Endothelial cell (in vitro differentiated cells): ENCODE measurements at regions not wholly inside any gene's neighbourhood (a gene's known extent, or its start where the extent isn't known, plus 50 kb on each side); places are given as distances from the start of the nearest gene placed in this dataset.
"Not testable (repeated sequence)": the region's sequence is repeated elsewhere in the genome, so short reads cannot be mapped to it uniquely, and the experiment has no call there.

Experiments
- DNase-seq: peaks from one replicate; pipeline ENCODE4 v3.0.0; 2021; ENCODE audit warnings: low spot score
- H3K27ac Mint-ChIP-seq: one replicate; pipeline ENCODE4 v1.8.0; 2021; ENCODE audit warnings: mixed read lengths, inconsistent platforms; ENCODE audit not compliant: unreplicated experiment
- H3K27me3 Mint-ChIP-seq: one replicate; pipeline ENCODE4 v1.8.0; 2021; ENCODE audit warnings: mild to moderate bottlenecking, moderate library complexity, mixed read lengths, inconsistent platforms; ENCODE audit not compliant: unreplicated experiment
- H3K36me3 Mint-ChIP-seq: one replicate; pipeline ENCODE4 v1.8.0; 2021; ENCODE audit warnings: mild to moderate bottlenecking, low read depth, mixed read lengths, inconsistent platforms; ENCODE audit not compliant: unreplicated experiment
- H3K4me1 Mint-ChIP-seq: one replicate; pipeline ENCODE4 v1.8.0; 2021; ENCODE audit warnings: mild to moderate bottlenecking, mixed read lengths, inconsistent platforms; ENCODE audit not compliant: unreplicated experiment
- H3K4me3 Mint-ChIP-seq: one replicate; pipeline ENCODE4 v1.8.0; 2021; ENCODE audit warnings: mild to moderate bottlenecking, mixed read lengths, inconsistent platforms; ENCODE audit not compliant: unreplicated experiment
- H3K9me3 Mint-ChIP-seq: one replicate; pipeline ENCODE4 v1.8.0; 2021; ENCODE audit warnings: mixed read lengths, inconsistent platforms; ENCODE audit not compliant: unreplicated experiment
- CTCF ChIP-seq: fragments of 200-600 bp; sonication (generic); IDR thresholded peaks from one replicate; pipeline ENCODE4 v1.5.0; 2021; ENCODE audit warnings: antibody characterized with exemption; ENCODE audit not compliant: unreplicated experiment

GRCh38 chr17:20926532-20926931 lies 116.3 kb downstream of the USP22 start:
- DNase-seq: no peak
- H3K4me3 Mint-ChIP-seq: no peak overlapping the region
- no peaks in the 10 kb centered on the region for H3K36me3 Mint-ChIP-seq
- H3K9me3 Mint-ChIP-seq: no peaks in the 10 kb centered on the region
- TF ChIP-seq CTCF: no peak
- peaks cover 10% of the 10 kb centered on the region for H3K4me1 Mint-ChIP-seq
- H3K27ac Mint-ChIP-seq: no peak overlapping the region
- peaks cover 2% of the 10 kb centered on the region for H3K27me3 Mint-ChIP-seq

- Mint-ChIP-seq H3K4me3 (no peak overlapping the region), H3K9me3 (no peaks in the 10 kb centered on the region), H3K27ac (no peak overlapping the region), H3K36me3 (no peaks in the 10 kb centered on the region), H3K4me1 (peaks cover 10% of the 10 kb centered on the region), H3K27me3 (peaks cover 2% of the 10 kb centered on the region)
- DNase-seq: no peak
- no peak for TF ChIP-seq CTCF
These were observed 115.4 kb downstream of the USP22 start for GRCh38 chr17:20927308-20927977.

- Mint-ChIP-seq H3K9me3 (no peaks in the 10 kb centered on the region), H3K4me1 (peaks cover 5% of the 10 kb centered on the region), H3K27ac (no peak overlapping the region), H3K36me3 (no peaks in the 10 kb centered on the region), H3K27me3 (peaks cover 1% of the 10 kb centered on the region), H3K4me3 (no peak overlapping the region)
- no peak for DNase-seq
- no peak for TF ChIP-seq CTCF
These were observed 113.5 kb downstream of the USP22 start for GRCh38 chr17:20929334-20929733.

- Mint-ChIP-seq H3K9me3 (no peaks in the 10 kb centered on the region), H3K27me3 (no peaks in the 10 kb centered on the region), H3K4me3 (no peak overlapping the region), H3K27ac (no peak overlapping the region), H3K4me1 (no peaks in the 10 kb centered on the region), H3K36me3 (no peaks in the 10 kb centered on the region)
- TF ChIP-seq CTCF: no peak
- DNase-seq: no peak
These were observed 112.6 kb downstream of the USP22 start for GRCh38 chr17:20930081-20930760.

- not testable (repeated sequence) for H3K9me3 Mint-ChIP-seq, H3K27ac Mint-ChIP-seq, DNase-seq, H3K4me3 Mint-ChIP-seq, H3K27me3 Mint-ChIP-seq, H3K36me3 Mint-ChIP-seq, H3K4me1 Mint-ChIP-seq
These were observed 109.8 kb downstream of the USP22 start for GRCh38 chr17:20933040-20933439.
